ENCODE measurements at regions not wholly inside any gene's neighbourhood (a gene's known extent, or its start where the extent isn't known, plus 50 kb on each side); places are given as distances from the start of the nearest gene placed in this dataset.
"Not testable (repeated sequence)": the region's sequence is repeated elsewhere in the genome, so short reads cannot be mapped to it uniquely, and the experiment has no call there.

DNA sequence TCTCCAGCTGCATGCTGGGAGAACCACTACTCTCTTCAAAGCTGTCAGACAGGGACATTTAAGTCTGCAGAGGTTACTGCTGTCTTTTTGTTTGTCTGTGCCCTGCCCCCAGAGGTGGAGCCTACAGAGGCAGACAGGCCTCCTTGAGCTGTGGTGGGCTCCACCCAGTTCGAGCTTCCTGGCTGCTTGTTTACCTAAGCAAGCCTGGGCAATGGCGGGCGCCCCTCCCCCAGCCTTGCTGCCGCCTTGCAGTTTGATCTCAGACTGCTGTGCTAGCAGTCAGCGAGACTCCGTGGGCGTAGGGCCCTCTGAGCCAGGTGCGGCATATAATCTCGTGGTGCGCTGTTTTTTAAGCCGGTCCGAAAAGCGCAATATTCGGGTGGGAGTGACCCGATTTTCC, 215.0 kb downstream of the STIM2 start:
- not testable (repeated sequence) for DNase-seq

DNA sequence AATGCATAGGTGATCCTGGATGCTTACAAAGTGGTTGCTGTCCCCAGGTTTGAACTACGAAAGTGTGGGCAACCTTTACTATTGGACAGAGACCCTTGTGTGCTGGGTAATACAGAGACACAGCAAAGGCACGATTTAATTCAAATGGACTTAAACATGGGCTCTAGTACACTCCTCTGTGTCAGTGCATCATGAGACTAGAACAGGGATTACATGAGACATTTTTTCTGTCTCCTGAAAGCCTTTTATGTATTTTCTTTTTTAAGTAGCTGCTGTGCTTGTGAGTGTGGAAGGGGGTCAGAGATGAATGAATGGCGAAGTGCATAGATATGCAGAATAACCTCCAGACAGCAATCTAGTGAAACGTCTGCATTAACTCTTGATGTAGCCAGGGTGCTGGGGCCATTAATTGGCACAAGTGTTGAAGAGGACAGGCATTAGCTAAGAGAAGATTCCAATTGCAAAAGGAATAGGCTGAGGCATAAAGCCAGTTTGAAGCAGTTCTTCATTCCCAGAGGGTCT, 218.4 kb downstream of the STIM2 start:
- no peak for DNase-seq

DNA sequence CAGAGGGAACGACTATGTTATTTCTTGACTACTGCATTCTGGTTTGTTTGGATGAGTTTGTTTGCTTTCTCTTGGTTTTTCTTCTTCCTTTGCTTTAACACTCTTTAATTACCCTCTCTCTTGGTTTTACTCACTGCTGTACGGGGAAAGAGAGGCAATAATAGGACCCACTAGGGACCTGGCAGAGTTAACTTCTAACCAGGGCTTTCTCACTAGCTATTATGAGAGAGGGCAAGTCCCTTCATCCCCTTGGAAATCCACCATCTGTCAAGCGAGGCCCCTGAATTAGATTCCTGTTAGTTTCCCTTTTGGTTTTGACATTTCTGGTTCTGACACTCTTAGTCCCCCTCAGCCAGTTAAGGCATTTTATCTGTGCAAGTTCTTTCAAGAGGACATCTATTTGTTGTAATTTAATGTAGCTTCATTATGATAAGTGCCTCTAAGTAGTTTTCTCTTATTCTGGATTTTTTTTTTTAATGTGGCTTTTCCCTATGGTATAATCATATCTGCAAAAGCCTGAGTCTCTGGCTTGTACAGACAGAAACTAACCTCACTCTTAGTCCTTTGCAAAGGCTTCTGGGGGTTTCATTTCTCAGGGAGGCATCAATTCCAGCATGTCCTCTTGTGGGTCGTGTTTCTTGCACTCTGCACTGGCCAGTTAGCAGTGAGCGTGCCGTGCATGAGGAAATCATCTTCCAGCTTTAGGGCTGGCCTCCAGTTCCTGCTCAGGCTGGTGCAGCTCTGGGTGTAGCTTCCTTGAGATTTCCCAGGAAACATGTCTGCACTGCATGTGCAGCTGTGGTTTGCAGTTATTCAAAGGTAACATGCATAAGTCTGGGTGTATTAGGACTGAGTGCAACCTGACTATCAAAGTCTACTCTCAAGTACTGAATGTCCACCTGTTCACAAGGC, 221.3 kb downstream of the STIM2 start:
- no peak for DNase-seq

DNA sequence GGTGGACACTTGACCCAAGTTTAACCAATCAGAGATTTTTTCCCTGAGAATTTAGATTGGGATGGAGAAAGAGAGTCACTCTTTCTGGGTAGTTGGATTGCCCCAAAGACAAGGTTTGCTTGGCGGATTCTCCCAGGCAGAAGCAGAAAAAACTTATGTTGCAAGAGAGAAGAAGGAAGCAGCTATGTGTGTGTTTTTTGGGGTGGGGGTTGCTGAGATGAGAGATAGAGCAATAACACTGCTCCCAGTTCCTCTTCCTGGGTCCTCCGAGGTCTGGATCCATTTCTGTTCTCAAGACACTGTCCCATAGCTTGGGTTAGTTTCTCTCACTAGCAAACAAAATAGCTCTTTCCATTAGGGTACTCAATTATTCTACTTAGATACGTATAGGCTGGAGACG, 222.1 kb downstream of the STIM2 start:
- DNase-seq, result no peak

DNA sequence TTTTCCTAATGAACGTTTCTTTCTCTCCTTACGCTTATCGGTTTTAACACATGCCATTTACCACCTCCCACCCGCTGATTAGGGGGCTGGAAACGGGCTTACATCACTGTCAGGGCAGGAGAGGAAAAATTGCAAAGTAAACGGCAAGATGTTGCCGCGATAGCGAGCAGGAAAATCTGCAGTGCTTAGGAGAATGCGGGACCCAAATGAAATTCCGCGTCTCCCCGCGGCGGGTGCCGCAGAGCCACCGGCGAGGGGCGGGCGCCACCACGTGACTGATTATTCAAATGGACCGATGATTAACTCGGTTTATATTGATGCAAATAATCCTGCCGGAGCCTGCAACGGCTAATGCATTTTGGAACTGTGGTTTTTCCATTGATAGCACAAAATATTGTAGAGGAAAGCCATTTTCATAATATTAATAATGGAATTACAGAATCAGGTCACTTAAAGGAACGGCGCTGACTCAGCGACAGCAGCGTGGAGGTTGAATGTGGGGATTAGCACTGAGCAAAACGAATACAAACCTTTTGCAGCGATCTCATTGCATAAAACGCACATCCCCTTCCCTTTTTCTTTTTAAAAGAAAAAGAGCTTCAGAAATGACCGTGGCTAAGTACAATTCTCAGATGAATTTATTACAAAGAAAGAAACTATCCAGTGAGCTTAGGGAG, 224.2 kb downstream of the STIM2 start:
- DNase-seq, result peak; percentile 47

DNA sequence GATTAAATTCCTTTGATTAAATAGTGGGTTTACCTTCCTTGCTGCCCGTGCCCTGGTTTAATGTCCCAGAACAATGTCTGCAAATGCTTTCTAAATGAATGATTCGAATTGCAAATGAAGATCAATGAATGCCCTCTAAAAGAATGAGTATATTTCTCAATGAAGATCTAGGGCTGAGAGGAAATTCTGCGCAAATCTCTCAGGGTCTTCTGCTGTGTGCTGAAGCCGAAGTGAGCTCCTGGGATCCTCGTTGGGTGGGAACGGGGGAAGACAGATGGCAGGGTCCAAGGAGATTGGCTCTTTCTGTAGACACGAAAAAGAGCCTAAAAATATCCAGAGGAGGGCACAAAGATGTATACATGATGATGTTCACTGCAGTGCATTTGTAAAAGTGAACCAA, 224.8 kb downstream of the STIM2 start:
- DNase-seq, result no peak

GRCh38 chr4:27087306-27088045, 226.8 kb downstream of the STIM2 start:
- DNase-seq, result no peak

GRCh38 chr4:27088491-27088890, 227.8 kb downstream of the STIM2 start:
- DNase-seq, result no peak

DNA sequence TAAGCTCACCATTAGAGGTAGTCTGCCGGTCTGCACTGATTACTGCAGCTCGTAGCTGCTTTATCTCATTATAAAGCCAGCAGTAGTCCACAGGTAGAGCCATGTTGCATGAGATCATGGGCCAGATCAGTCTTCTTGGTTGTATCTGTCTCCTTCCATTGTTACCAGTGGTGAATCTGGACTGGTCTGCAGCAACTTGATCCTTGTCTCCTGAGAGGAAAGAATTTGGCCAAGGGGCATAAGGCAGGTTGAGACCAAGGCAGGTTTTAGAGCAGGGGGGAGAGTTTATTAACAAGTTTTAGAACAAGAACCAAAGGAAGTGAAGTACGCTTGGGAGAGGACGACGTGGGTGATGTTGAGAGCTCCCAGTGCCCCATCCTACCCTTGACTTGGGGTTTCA, 228.5 kb downstream of the STIM2 start:
- DNase-seq, result no peak

DNA sequence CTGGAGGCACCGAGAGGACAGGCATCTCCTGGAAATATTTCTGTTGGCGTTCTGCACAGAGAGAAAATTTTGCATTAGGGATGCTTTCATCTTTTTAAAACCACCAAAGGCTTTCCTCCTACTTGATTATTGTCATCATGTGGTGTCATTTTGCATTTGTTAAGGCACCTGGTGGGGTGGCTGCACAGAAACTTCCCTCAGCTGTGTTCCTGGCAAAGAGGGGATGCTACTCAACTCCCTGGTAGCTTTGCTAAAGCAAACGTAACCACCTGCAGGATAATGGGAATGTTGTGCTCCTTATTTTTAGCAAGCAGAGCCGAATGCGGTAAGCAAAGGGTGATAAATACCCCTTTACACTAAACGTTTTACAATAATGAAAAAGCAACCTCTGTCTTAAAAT, 229.8 kb downstream of the STIM2 start:
- no peak for DNase-seq

DNA sequence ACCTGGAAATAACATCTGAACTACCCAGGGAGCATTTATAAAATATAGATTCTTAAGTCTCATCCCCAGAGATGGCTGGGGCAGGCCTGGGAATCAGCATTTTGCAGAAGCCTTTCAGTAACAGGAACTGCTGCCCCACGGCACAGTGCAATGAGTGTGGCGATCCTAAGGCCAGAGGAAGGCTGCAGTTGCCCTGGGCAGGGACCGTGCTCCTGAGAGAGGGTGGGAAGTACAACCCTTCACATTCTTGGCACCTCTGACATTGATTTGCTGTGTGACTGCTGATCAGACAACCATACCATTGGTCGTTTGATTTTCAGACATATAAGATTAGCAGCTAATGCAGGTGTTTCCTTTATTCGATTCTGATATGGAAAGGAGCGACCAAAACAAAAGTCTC, 233.6 kb downstream of the STIM2 start:
- no peak for DNase-seq

DNA sequence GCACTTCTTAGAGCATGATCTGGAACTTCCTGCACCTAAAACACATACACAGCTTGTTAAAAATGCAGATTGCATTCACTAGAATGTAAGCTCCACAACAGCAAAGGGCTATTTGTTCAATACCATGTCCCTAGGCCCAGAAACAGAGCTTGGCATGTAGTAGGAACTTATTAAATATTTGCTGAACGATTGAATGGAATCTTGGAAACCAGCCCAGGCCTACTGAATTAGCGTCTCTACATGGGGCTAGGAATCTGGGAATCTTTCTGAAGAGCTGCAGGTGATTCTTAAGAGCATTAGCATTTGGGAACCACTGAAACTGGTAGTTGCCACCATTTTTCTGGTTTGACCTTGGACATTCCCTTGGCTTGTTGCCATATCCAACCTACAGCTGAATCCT, 234.1 kb downstream of the STIM2 start:
- DNase-seq, result no peak

DNA sequence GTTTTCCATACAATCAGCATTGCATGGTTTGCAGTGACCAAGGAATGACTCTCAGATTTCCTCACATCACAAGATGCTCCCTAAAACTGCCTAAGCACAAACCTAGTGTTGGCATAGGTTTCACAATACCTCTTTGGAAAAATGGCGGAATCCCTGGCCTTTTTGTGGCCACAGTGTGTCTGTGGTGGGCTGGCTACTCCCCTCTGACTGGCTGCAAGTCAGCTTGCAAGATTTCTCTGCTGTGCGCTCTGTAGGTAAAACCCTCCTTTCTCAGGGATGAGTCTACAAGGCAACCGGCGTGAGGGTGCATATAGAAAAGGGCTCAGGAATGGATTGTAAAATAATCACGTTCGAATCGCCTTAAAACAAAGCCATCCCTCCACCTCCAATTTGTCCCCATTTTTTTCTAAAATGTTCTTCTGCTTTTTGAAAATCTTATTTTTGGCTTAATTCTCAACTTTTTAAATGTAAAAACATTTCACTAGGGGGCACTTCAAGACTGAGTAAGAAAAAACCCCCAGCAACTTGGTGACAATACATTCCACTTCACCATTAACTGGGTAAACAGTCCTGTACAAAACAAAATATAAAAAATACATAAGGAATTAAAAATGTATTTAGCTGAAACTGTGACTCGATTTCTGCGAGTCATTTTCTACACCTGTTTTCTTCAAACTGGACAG, 235.6 kb downstream of the STIM2 start:
- no peak for DNase-seq

- DNase-seq, result no peak
These were observed 237.4 kb downstream of the STIM2 start for GRCh38 chr4:27098034-27098433.

DNA sequence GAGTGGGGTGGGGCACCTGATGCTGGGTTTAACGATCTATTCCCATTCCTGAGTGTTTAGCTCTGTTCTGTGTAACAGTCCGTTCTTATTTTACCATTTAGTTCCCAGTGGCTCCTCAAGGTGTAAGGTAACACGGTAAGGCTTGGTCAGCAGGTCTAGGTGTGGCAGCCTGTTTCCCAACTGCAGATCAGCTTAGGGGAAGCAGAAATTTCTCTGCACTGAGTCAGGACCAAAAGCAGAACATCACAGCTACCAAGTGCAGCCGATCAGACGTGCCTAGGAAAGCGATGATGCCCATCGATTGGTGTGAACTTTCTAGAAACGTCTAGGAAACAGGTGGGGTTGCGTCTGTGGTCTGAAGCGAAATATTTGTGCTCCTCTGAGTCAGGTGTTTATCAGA, 240.1 kb downstream of the STIM2 start:
- DNase-seq, result no peak

DNA sequence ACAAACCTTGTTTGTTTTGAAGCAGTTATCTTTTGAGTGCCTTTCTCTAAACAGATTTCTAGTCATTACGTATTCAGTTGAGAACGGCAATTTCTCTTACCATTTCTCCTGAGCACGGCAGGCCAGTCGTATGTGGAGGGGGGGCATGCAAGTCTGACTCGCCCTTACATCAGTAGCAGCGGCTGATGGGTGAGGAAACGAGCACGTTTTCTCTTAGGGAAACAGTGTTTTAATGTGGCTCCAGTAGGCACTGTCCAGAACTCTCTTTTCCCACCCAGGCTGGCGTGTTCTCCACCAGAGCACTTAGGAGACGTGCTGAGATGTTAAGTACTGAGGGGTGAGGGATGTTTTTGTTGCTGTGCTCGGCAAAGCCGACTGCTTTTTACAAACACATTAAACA, 240.5 kb downstream of the STIM2 start:
- DNase-seq, result no peak

DNA sequence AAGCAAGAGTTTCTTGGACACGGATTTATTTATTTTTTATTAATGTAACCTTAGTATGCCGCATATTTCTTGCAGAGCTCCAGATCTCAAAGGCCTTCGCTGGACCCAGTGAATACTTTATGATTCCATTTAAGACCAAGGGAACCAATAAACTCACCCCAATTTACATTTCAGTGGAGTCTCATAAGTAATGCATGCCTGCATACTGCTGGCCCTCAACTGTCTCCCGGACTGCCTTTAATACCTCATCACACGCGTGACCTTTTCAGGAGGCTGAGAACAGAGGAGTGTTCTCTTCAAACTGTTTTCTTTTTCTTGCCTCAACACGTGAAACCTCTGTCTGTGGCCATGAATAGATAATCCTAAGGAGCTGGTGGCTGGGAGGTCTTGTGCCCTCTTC, 240.9 kb downstream of the STIM2 start:
- DNase-seq, result no peak

DNA sequence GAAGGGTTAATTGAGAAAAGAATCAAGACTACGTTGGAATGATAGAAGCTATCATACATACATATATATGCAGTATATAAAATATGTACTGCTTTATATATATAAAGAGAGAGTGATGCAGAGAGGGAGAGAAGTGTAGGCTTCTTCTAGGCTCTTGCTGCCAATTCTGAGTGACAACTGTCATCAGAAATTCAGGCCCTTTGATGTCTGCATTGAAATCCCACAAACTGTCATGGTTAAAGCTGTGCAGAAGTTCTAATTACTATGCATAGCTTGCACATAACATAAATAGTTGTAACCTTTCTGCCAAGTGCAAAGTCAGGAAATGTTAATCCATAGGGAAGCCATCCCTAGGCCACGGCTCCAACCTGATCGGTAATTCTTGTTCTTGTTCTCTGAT, 251.0 kb downstream of the STIM2 start:
- DNase-seq, result no peak

DNA sequence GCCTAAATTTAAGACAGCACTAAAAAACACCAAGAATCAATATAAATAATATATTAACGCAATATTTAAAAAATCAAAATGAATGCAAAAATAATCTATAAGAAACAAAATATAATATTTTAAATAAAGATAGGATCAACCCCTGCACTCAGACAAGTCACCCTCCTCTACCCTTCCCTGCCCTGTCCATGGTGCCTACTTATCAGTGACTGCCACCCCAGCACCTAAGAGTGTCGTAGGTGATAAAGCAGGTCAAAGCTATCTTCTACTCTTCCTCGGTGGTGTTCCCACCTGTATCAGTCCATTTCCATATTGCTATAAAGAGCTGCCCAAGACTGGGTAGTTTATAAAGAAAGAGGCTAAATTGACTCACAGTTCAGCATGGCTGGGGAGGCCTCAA, 251.9 kb downstream of the STIM2 start:
- DNase-seq, result no peak

- DNase-seq, result no peak
These were observed 254.6 kb downstream of the STIM2 start for GRCh38 chr4:27115221-27115620.

DNA sequence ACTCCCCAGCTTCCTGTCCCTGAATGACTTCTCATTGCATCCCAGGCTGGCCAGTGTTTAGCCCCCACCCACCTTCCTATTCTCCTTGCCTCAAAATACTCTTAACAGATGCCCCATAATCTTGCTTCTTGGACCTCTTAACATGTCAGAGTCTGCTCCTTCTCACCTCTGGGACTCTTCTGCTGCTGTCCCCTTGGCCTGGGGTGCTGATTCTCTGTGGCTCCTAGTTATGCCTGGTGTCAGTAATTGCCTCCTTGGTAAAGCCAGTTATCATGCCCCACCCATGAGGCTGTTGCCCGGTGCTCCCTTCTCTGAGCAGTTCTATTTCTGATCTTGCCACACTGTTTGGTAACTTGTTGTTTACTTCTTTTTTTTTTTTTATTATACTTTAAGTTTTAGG, 256.8 kb downstream of the STIM2 start:
- DNase-seq, result no peak

GRCh38 chr4:27119239-27119638, 258.6 kb downstream of the STIM2 start:
- no peak for DNase-seq

GRCh38 chr4:27121830-27122229, 261.2 kb downstream of the STIM2 start:
- DNase-seq, result no peak
